IMR-90 (cell line): ENCODE measurements at regions not wholly inside any gene's neighbourhood (a gene's known extent, or its start where the extent isn't known, plus 50 kb on each side); places are given as distances from the start of the nearest gene placed in this dataset.

ENCODE experiments used
- ATAC-seq: fragments of 200-7000 bp; cut with Tn5 transposase; 2 replicates; pipeline ENCODE4 v1.9.1; 2020; ENCODE audit warnings: low read depth, mild to moderate bottlenecking, moderate library complexity
- BruUV-seq: library from RNA; stranded (reverse); fragments of 400-500 nt; replicated peaks from 2 replicates; lab custom pipeline; 2021; lab: Mats Ljungman, UMichigan
- CTCF ChIA-PET: fragments of 300-600 bp; formaldehyde crosslinking; extraction: SDS; loops from one replicate; lab custom pipeline; 2021; ENCODE audit warnings: antibody characterized with exemption; lab: Yijun Ruan, JAX
- POLR2A ChIA-PET: fragments of 300-600 bp; sonication (Branson Sonifier 250); formaldehyde crosslinking; loops from one replicate; lab custom pipeline; 2022; ENCODE audit warnings: antibody characterized with exemption; ENCODE audit not compliant: unreplicated experiment; lab: Charles Lee
- DNase-seq: peaks from one replicate; pipeline ENCODE4 v3.0.0; 2013
- H2AFZ ChIP-seq: replicated peaks from 2 replicates; pipeline ENCODE3; 2013; ENCODE audit warnings: low read length, mild to moderate bottlenecking; ENCODE audit not compliant: poor library complexity
- H2AK5ac ChIP-seq: 2 replicates; pipeline ENCODE4 v1.6.1; 2013; ENCODE audit warnings: low read depth, low read length, inconsistent platforms
- H2AK9ac ChIP-seq: replicated peaks from 2 replicates; pipeline ENCODE3; 2013; ENCODE audit warnings: mild to moderate bottlenecking, low read depth, low read length, moderate library complexity; ENCODE audit not compliant: poor library complexity
- H2BK120ac ChIP-seq: 2 replicates; pipeline ENCODE4 v1.6.1; 2013; ENCODE audit warnings: low read depth, low read length, inconsistent platforms
- H2BK15ac ChIP-seq: 3 replicates; pipeline ENCODE4 v1.6.1; 2013; ENCODE audit warnings: low read depth, low read length, inconsistent platforms
- H2BK20ac ChIP-seq: 2 replicates; pipeline ENCODE4 v1.6.1; 2013; ENCODE audit warnings: low read depth, mild to moderate bottlenecking, inconsistent platforms, low read length, moderate library complexity
- H2BK5ac ChIP-seq: 2 replicates; pipeline ENCODE4 v1.6.1; 2013; ENCODE audit warnings: mild to moderate bottlenecking, low read depth, low read length, inconsistent platforms; ENCODE audit not compliant: poor library complexity, severe bottlenecking
- H3K14ac ChIP-seq: replicated peaks from 2 replicates; pipeline ENCODE4 v1.6.1; 2013; ENCODE audit warnings: low read depth, low read length, inconsistent platforms
- H3K18ac ChIP-seq: 2 replicates; pipeline ENCODE4 v1.6.1; 2013; ENCODE audit warnings: low read depth, low read length, control low read depth
- H3K23ac ChIP-seq: 2 replicates; pipeline ENCODE4 v1.6.1; 2013; ENCODE audit warnings: low read depth, low read length, inconsistent platforms
- H3K27ac ChIP-seq: 2 replicates; pipeline ENCODE4 v1.5.1; 2013; ENCODE audit warnings: mild to moderate bottlenecking, control low read depth, low read length; ENCODE audit not compliant: insufficient read depth
- H3K27me3 ChIP-seq: 2 replicates; pipeline ENCODE4 v1.6.1; 2013; ENCODE audit warnings: low read length; ENCODE audit not compliant: control insufficient read depth, insufficient read depth
- H3K36me3 ChIP-seq: 2 replicates; pipeline ENCODE4 v1.6.1; 2013; ENCODE audit warnings: low read length, mixed read lengths; ENCODE audit not compliant: control insufficient read depth, insufficient read depth
- H3K4ac ChIP-seq: 2 replicates; pipeline ENCODE4 v1.6.1; 2013; ENCODE audit warnings: low read depth, low read length, inconsistent platforms
- H3K4me1 ChIP-seq: 2 replicates; pipeline ENCODE4 v1.6.1; 2013; ENCODE audit warnings: low read length, mixed read lengths; ENCODE audit not compliant: control insufficient read depth, insufficient read depth
- H3K4me2 ChIP-seq: 2 replicates; pipeline ENCODE4 v1.6.1; 2013; ENCODE audit warnings: low read depth, mild to moderate bottlenecking, control low read depth, low read length, moderate library complexity
- H3K4me3 ChIP-seq: 2 replicates; pipeline ENCODE4 v1.5.1; 2013; ENCODE audit warnings: low read depth, mild to moderate bottlenecking, control low read depth, low read length, moderate library complexity; ENCODE audit not compliant: insufficient read depth
- H3K56ac ChIP-seq: 2 replicates; pipeline ENCODE4 v1.6.1; 2013; ENCODE audit warnings: low read length, inconsistent platforms; ENCODE audit not compliant: insufficient read depth; ENCODE audit errors: extremely low read depth
- H3K79me1 ChIP-seq, 2 experiments: 2 replicates each; pipeline ENCODE4 v1.6.1; 2013; ENCODE audit warnings: low read length in 2 of 2, inconsistent platforms in 1 of 2, low read depth in 1 of 2
- H3K9ac ChIP-seq: 2 replicates; pipeline ENCODE4 v1.6.1; 2013; ENCODE audit warnings: low read depth, low read length, control low read depth
- H3K9me1 ChIP-seq: 2 replicates; pipeline ENCODE4 v1.6.1; 2013; ENCODE audit warnings: low read length, inconsistent platforms; ENCODE audit not compliant: insufficient read depth
- H3K9me3 ChIP-seq: 2 replicates; pipeline ENCODE4 v1.6.1; 2013; ENCODE audit warnings: low read length; ENCODE audit not compliant: control insufficient read depth, insufficient read depth
- H4K20me1 ChIP-seq: 2 replicates; pipeline ENCODE4 v1.6.1; 2013; ENCODE audit warnings: low read length, inconsistent platforms; ENCODE audit not compliant: insufficient read depth
- H4K5ac ChIP-seq: 2 replicates; pipeline ENCODE4 v1.6.1; 2013; ENCODE audit warnings: mild to moderate bottlenecking, low read depth, low read length, control low read depth
- H4K8ac ChIP-seq, 2 experiments: 2 replicates each; pipeline ENCODE4 v1.6.1; 2013; ENCODE audit warnings: low read depth in 2 of 2, low read length in 2 of 2, control low read depth in 1 of 2, inconsistent platforms in 1 of 2
- H4K91ac ChIP-seq: 2 replicates; pipeline ENCODE4 v1.6.1; 2013; ENCODE audit warnings: low read depth, low read length, inconsistent platforms; ENCODE audit not compliant: insufficient read depth
- CHD1 ChIP-seq: IDR thresholded peaks from 2 replicates; pipeline ENCODE4 v1.6.1; 2012; ENCODE audit warnings: low read depth, low read length, improper control_type of control experiment
- ELK1 ChIP-seq: fragments of 150-350 bp; IDR thresholded peaks from 2 replicates; pipeline ENCODE4 v1.6.1; 2016; ENCODE audit warnings: low read depth, mild to moderate bottlenecking, low read length, moderate library complexity, borderline replicate concordance
- MAFK ChIP-seq: IDR thresholded peaks from 2 replicates; pipeline ENCODE4 v1.6.1; 2012; ENCODE audit warnings: low read depth, low read length, improper control_type of control experiment
- MAZ ChIP-seq: IDR thresholded peaks from 2 replicates; pipeline ENCODE4 v1.6.1; 2012; ENCODE audit warnings: low read depth, mild to moderate bottlenecking, low read length, improper control_type of control experiment, moderate library complexity, borderline replicate concordance
- MXI1 ChIP-seq: IDR thresholded peaks from 2 replicates; pipeline ENCODE4 v1.6.1; 2012; ENCODE audit warnings: low read depth, mild to moderate bottlenecking, low read length, moderate library complexity, borderline replicate concordance
- NFE2L2 ChIP-seq: fragments of 150-350 bp; IDR thresholded peaks from 2 replicates; pipeline ENCODE4 v1.6.1; 2016; ENCODE audit warnings: low read depth, mild to moderate bottlenecking, low read length
- POLR2A ChIP-seq: IDR thresholded peaks from 2 replicates; pipeline ENCODE4 v1.6.1; 2012; ENCODE audit warnings: mild to moderate bottlenecking, low read depth, low read length
- RAD21 ChIP-seq: IDR thresholded peaks from 2 replicates; pipeline ENCODE4 v1.6.1; 2012; ENCODE audit warnings: low read length, improper control_type of control experiment
- RCOR1 ChIP-seq: IDR thresholded peaks from 2 replicates; pipeline ENCODE4 v1.6.1; 2012; ENCODE audit warnings: mild to moderate bottlenecking, low read length, improper control_type of control experiment; ENCODE audit not compliant: insufficient replicate concordance
- SMC3 ChIP-seq: fragments of 150-350 bp; IDR thresholded peaks from 2 replicates; pipeline ENCODE4 v1.6.1; 2016; ENCODE audit warnings: low read depth, mild to moderate bottlenecking, antibody characterized with exemption, low read length, moderate library complexity
- WGBS, 2 experiments: methylation state at CpG; one replicate each; pipeline versions ENCODE4 v1.1.5 to v1.1.7; 2013; ENCODE audit warnings: missing lambda C conversion rate in 2 of 2; ENCODE audit not compliant: insufficient read length in 1 of 2; ENCODE audit errors: extremely low coverage in 2 of 2; 5-methylcytosine and 5-hydroxymethylcytosine counted together
- dilution Hi-C: fragments of 300-500 bp; cut with HindIII; formaldehyde crosslinking; loops from one replicate; pipeline ENCODE4 v1.14.3; 2018; ENCODE audit warnings: low sequenced_read_pairs; ENCODE audit not compliant: unreplicated experiment
- in situ Hi-C: fragments of 300-500 bp; cut with MboI; formaldehyde crosslinking; loops from 3 replicates; pipeline ENCODE4 v1.14.3; 2019; ENCODE audit warnings: low sequenced_read_pairs, inconsistent platforms, mixed read lengths
- intact Hi-C: fragments of 100-400 bp; cut with micrococcal nuclease; formaldehyde crosslinking; loops from 2 replicates; pipeline ENCODE4 v1.10.0; 2022

GRCh38 chr2:220114443-220114842 is 487.0 kb downstream of the SLC4A3 start:
- Histone ChIP-seq H3K9ac (no peak overlapping the region), H2AK5ac (no peak overlapping the region), H4K20me1 (no peaks in the 10 kb centered on the region), H3K56ac (no peak overlapping the region), H3K4ac (no peak overlapping the region), H2BK5ac (no peak overlapping the region), H2BK15ac (no peak overlapping the region), H3K14ac (no peak overlapping the region), H3K23ac (no peak overlapping the region), H3K27me3 (no peaks in the 10 kb centered on the region), H2BK20ac (no peak overlapping the region), H4K5ac (no peak overlapping the region), H4K8ac (no peak overlapping the region), H3K9me3 (peaks cover 12% of the 10 kb centered on the region), H3K27ac (no peak overlapping the region), H3K79me1 (no peaks in the 10 kb centered on the region), H2AFZ (no peak overlapping the region), H3K9me1 (no peaks in the 10 kb centered on the region), H2BK120ac (no peak overlapping the region), H2AK9ac (no peak overlapping the region), H3K18ac (no peak overlapping the region), H3K4me1 (no peaks in the 10 kb centered on the region), H3K4me2 (no peak overlapping the region), H3K36me3 (no peaks in the 10 kb centered on the region), H3K4me3 (no peak overlapping the region), H4K91ac (no peak overlapping the region)
- dilution Hi-C loops, result no loop called here
- TF ChIP-seq ELK1 (no peak), NFE2L2 (no peak), POLR2A (no peak), CHD1 (no peak), MAZ (no peak), RCOR1 (no peak), SMC3 (no peak), MAFK (no peak), RAD21 (no peak), MXI1 (no peak)
- ATAC-seq (no peak), DNase-seq (no peak)
- CTCF ChIA-PET, result no interaction called here
- POLR2A ChIA-PET, result no interaction called here
- no TSS peak for BruUV-seq
- intact Hi-C loops, result no loop called here
- in situ Hi-C loops, result loop anchor here (25.0 kb wide), 1 partner anchor 1848 kb away; no protein-coding TSS in a partner anchor
- no CpG with 5 or more reads among the region's 1 CpG for WGBS, 2 experiments
